Brain microvascular endothelial cell (primary cell): ENCODE measurements at regions not wholly inside any gene's neighbourhood (a gene's known extent, or its start where the extent isn't known, plus 50 kb on each side); places are given as distances from the start of the nearest gene placed in this dataset.

ENCODE experiments used
- DNase-seq: peaks from one replicate; pipeline ENCODE4 v3.0.0-alpha.2; 2020
- H3K27ac ChIP-seq: fragments of 250-450 bp; sonication (Bioruptor Pico); 2 replicates; pipeline ENCODE4 v1.5.1; 2020; ENCODE audit warnings: mild to moderate bottlenecking, moderate library complexity
- H3K27me3 ChIP-seq: fragments of 250-450 bp; sonication (Bioruptor Pico); replicated peaks from 2 replicates; pipeline ENCODE4 v1.5.1; 2020; ENCODE audit warnings: mild to moderate bottlenecking
- H3K36me3 ChIP-seq: fragments of 250-450 bp; sonication (Bioruptor Pico); replicated peaks from 2 replicates; pipeline ENCODE4 v1.5.1; 2020; ENCODE audit warnings: mild to moderate bottlenecking
- H3K4me3 ChIP-seq: 2 replicates; pipeline ENCODE4 v1.5.1; 2011; ENCODE audit warnings: low read depth, mild to moderate bottlenecking, control low read depth, low read length, moderate library complexity
- CTCF ChIP-seq: IDR thresholded peaks from 2 replicates; pipeline ENCODE4 v1.5.1; 2011; ENCODE audit warnings: low read depth, mild to moderate bottlenecking, moderate library complexity, low read length, control low read depth, inconsistent platforms; ENCODE audit errors: missing control alignments
- in situ Hi-C: cut with HindIII; loops from 2 replicates; pipeline ENCODE4 v1.10.0; 2017; ENCODE audit warnings: low sequenced_read_pairs, low pct_ligation_motif_present

GRCh38 chr6:17182961-17183360 is 81.1 kb downstream of the STMND1 start:
- H3K4me3 ChIP-seq: no peak overlapping the region
- no peaks in the 10 kb centered on the region for H3K27me3 ChIP-seq
- no peaks in the 10 kb centered on the region for H3K36me3 ChIP-seq
- H3K27ac ChIP-seq: no peak overlapping the region
- TF ChIP-seq CTCF: no peak
- in situ Hi-C loops: no loop called here
- DNase-seq: no peak

- Histone ChIP-seq H3K36me3 (no peaks in the 10 kb centered on the region), H3K27ac (no peak overlapping the region), H3K4me3 (no peak overlapping the region), H3K27me3 (no peaks in the 10 kb centered on the region)
- TF ChIP-seq CTCF: no peak
- DNase-seq: no peak
- in situ Hi-C loops: no loop called here
Observed at GRCh38 chr6:17186925-17187324, 85.1 kb downstream of the STMND1 start.

- H3K4me3 ChIP-seq: no peak overlapping the region
- DNase-seq: no peak
- in situ Hi-C loops: no loop called here
- no peak overlapping the region for H3K27ac ChIP-seq
- no peaks in the 10 kb centered on the region for H3K27me3 ChIP-seq
- no peaks in the 10 kb centered on the region for H3K36me3 ChIP-seq
- no peak for TF ChIP-seq CTCF
Observed at GRCh38 chr6:17193106-17193775, 87.9 kb upstream of the RBM24 start.

- TF ChIP-seq CTCF: no peak
- Histone ChIP-seq H3K27me3 (no peaks in the 10 kb centered on the region), H3K4me3 (no peak overlapping the region), H3K27ac (no peak overlapping the region), H3K36me3 (no peaks in the 10 kb centered on the region)
- DNase-seq: no peak
- in situ Hi-C loops: no loop called here
Observed at GRCh38 chr6:17197607-17198006, 83.6 kb upstream of the RBM24 start.

- Histone ChIP-seq H3K4me3 (no peak overlapping the region), H3K27me3 (no peaks in the 10 kb centered on the region), H3K27ac (no peak overlapping the region), H3K36me3 (no peaks in the 10 kb centered on the region)
- DNase-seq: no peak
- TF ChIP-seq CTCF: peak; percentile 41
- in situ Hi-C loops: no loop called here
Observed at GRCh38 chr6:17200395-17200794, 80.8 kb upstream of the RBM24 start.

- in situ Hi-C loops: no loop called here
- no peaks in the 10 kb centered on the region for H3K27me3 ChIP-seq
- DNase-seq: no peak
- no peak overlapping the region for H3K27ac ChIP-seq
- no peaks in the 10 kb centered on the region for H3K36me3 ChIP-seq
- no peak for TF ChIP-seq CTCF
- no peak overlapping the region for H3K4me3 ChIP-seq
Observed at GRCh38 chr6:17202526-17202925, 78.6 kb upstream of the RBM24 start.
